ENCODE measurements at regions not wholly inside any gene's neighbourhood (a gene's known extent, or its start where the extent isn't known, plus 50 kb on each side); places are given as distances from the start of the nearest gene placed in this dataset.

DNA sequence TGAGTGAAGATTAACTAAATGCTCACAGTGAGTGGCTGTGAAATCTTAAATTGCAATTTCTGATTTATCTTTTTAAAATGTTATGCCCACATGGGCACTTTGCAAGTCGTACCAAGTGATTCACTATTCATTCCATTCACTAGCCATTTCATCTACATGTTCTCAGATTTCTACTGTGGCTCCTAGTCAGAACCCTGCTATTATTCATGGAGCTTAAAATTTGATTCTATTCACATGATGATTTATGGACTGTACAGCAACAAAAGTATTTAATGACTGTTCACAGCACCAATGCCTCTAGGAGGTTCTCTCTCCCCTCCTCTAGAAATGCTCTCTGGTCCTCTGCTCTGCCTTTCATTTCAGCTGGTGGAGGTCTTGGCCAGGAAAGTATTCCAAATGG lies 133.5 kb upstream of the MAP3K7 start:
- DNase-seq (ENCODE audit: low read depth in 2 of 3, low spot score in 1 of 3): no peak

DNA sequence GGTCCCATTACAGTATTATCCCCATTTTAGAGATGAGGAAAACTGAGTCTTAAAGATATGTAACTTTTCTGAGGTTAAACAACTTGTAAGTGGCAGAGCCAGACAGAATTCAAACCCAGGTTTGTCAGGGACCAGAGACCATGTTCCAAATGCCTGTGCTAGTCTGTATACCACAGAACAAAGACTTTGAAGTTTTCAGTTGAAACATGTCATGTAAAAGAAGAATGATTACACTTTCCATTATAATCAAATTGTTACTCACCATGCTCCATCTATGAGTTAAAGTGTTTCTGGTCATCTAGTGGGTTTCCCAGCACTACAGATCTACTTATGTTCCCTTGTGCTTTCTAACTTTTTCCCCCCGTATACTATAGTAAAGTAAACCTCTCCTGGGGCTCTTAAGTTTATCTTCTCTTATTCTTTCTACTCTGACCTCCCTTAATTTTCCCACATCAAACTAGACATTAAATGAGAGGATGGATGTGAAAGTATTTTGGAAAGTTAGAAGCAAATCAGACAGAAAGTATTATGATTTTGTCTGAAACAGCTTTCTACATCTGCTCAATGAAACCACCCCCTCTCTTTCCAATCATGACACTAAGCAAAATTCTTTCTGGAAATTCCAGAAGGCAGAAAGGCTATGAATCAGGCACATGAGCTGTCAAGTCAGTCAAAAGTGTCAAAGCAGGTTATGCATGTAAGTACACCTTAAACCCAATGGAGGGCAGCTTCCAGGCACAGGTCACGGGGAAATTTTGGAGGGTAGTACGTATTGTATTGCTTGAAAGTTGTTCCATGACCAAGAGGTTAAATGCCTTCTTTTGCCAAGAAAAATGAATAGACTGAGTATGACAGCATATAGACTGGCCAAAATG lies 132.7 kb upstream of the MAP3K7 start:
- DNase-seq (ENCODE audit: low read depth in 2 of 3, low spot score in 1 of 3): no peak

DNA sequence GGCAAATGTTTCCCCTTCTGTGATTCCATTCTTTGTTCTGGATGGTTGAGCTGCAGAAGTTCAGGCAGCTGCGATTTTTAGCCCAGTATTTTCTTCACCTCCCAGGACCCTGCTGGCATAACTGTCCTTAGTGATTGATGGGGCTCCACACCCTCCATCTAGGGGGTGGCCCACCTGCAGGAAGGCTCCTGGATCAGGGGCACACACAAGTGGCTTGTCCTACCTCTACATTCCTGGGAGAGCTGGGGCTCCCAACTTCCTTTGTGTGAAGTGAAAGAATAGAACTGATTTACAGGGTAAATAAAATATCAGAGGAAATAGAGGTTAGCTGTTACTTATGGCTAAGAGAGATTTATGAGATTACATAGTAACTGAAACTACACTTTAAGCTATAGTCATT lies 129.5 kb upstream of the MAP3K7 start:
- no peak for DNase-seq (ENCODE audit: low read depth in 2 of 3, low spot score in 1 of 3)

DNA sequence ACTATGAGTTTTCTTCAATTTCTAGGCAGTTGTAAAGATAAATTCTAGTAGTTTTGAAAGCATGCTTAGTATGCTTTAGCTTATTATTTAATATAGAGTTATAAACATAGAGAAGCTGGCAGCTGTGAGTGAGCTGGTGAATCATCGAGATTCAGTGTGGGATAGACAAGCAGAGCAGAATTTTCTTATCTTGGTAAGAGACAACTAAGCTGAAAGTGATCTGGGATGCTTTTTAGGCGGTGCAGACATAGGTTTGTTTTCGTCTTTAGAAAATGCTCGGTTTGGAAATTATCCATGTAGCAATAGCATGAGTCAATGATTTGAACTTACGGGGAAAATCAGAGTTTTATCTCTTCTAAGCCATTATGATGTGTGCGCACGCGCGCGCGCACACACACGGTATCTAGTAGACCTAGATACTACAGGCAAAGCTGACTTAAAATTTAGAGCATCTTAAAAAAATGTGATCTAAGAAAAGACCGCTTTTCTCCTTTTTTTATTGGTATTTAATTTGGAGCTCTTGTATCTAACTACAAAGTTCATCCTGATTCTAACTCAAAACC lies 128.3 kb upstream of the MAP3K7 start:
- no peak for DNase-seq (ENCODE audit: low read depth in 2 of 3, low spot score in 1 of 3)

DNA sequence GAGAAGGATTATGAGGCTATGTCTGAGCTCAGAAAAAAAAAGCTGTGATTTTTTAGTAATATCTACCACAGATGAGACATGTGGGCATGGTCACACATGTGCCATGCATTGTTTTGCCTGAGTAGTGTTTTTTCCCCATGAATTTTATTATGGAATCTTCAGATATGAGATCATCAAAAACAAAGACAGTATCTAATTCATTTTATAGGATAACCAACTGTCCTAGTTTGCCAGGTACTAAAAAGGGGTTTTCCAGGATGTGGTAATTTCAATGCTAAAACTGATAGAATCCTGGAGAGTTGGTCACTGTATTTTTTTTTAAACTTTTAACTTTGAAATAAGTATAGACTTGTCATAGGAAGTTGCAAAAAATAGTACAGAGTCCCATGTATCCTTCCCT lies 127.4 kb upstream of the MAP3K7 start:
- no peak for DNase-seq (ENCODE audit: low read depth in 2 of 3, low spot score in 1 of 3)

DNA sequence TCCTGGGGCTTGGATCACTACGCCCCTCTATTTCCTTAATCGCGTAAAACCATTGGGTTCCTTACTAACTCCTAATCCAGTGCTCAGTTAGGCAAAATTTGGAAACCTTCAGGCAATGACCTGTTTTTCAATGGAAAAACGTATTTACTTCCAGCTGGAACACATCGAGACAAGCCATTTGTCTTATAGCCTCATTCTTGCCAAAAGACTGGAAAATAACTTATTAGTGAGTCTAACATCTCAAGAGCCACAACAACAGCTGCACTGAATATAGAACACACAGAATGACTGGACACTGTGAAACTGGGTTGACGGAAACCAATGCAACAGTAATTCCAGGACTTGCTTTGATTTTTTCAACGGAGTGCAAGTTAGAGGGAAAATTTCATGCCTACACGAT lies 125.2 kb upstream of the MAP3K7 start:
- DNase-seq (ENCODE audit: low read depth in 2 of 3, low spot score in 1 of 3): no peak

DNA sequence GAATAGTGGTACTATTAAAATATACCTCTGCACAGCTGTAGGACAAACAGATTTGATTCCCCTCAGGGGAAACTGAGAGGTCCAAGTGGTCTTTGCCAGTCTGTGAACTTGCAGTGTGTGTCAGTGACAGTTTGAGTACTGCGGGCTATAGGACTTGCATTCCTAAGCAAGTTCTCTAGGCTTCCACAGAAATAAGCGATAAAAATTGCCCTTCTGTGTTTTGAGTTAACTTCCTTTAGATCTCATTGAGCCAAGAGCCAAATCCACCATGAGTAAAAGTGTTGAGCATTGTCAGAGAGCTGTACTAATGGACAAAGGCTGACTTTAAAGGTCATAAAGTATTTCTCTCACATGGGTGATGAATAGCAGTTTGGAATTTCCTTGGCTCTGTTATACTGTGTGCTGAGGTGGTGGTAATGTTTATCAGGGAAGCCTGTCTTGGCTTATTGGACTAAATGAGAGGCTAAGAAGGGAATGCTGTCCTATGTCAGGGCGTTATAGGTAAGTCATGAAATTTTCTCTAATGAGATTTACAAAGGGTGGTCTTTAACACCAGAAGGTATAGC lies 122.6 kb upstream of the MAP3K7 start:
- no peak for DNase-seq (ENCODE audit: low read depth in 2 of 3, low spot score in 1 of 3)

DNA sequence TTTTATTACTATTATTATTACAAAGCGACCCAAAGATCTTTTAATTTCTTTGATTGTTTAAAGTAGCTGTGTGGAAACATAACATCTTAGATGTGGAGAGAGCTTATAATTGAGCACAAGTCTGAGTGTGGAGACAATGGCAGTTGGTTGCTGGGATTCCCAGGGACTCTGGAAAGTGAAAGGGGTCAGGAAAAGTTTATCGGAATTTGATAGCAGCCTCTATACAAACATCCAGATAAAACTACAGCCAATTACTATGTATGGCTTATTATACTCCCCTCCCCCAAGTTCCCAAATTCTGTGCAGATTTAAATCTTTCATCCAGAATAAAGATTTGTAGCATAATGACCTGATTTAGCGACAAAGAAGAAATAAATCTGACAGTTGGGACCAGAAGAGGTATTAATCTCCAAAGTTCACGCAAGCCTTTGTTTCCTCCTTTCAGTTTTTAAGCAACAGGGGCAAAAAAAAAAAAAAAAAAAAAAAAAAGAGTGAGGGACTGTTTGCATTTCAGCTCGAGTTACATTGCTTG lies 121.4 kb upstream of the MAP3K7 start:
- no peak for DNase-seq (ENCODE audit: low read depth in 2 of 3, low spot score in 1 of 3)

DNA sequence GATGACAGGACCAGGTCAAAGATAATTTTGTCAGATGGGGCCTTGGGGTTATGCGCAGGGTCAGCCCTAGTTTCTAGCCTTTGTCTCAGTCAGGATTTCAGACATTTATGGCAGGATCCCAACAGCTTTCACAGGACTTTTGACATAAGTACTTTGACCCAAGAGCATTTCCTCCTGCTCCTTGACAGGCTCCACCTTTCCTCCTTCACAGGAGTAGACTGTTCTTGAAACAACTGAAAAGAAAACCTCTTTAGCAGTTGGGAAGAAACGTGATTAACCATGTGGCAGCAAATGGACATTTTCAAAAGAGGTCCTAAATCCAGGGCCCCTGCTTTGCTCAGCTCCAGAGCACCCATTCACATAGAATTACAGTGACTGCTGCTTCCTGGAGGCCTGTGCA lies 120.4 kb upstream of the MAP3K7 start:
- DNase-seq (ENCODE audit: low read depth in 2 of 3, low spot score in 1 of 3): no peak

DNA sequence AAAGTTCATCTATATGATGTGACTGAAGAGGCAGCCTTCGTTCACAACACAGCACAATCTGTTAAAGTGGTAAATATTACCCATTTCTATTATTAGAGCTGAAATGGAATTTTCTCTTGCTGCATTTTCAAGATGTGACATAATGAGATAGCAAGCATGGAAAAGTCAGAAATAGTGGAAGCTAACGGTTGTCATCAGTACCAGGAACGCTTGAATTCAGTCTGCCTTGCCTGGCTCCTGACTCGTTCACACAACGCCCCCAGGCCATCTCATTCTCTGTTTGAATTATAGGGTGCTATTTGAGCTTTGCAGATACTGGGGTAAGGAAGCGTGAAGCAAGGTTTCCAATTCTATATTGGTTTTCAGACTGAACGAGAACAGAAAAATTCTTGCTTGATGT lies 116.5 kb upstream of the MAP3K7 start:
- no peak for DNase-seq (ENCODE audit: low read depth in 2 of 3, low spot score in 1 of 3)

DNA sequence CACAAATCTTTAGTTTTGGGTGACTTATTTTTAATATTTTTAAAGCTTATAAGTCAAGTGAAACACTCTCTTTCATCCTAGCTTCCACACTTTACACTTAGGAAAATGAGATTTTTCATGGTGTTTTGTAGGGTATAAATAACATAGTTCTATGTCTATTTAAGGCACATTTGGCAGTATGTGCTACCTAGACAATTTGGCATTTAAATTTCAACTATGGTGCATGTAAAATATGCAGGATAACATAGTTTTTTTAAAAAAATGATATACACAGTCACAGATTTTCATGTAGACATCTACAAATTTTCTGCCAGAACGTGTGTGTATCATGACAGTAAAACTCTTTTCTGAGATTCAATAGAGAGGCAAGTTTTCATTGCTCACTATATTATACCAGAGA lies 115.1 kb upstream of the MAP3K7 start:
- DNase-seq (ENCODE audit: low read depth in 2 of 3, low spot score in 1 of 3): no peak

DNA sequence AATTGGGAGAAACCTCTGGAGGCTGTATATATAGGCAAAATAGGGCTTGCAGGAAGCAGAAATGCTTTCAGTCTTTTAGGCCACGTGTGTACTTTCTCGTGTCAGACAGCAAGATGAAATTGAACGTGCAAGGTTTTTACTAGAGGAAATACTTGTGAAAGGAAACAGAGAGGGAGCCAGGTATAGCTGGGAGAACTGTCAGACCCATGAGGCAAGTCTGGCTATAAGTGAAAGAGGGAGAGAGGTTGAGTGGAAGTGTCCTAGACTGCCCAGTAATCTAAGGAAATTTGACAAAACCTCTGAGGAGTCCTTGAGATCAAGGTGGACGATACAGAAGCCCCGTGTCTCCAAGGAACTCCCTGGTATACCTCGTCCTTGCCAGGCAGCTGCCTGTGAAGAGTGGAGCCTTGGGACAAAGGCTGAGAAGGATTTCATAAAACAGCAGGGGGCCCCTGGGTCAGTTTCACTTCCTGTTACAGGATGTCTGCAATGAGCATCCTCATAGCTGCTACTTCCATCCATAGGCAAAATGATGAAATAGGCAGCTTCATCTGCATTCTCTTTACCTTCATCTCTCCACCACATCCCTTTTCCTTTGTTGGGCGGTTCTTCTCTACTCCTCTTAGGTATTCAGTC lies 114.4 kb upstream of the MAP3K7 start:
- DNase-seq (ENCODE audit: low read depth in 2 of 3, low spot score in 1 of 3): no peak

DNA sequence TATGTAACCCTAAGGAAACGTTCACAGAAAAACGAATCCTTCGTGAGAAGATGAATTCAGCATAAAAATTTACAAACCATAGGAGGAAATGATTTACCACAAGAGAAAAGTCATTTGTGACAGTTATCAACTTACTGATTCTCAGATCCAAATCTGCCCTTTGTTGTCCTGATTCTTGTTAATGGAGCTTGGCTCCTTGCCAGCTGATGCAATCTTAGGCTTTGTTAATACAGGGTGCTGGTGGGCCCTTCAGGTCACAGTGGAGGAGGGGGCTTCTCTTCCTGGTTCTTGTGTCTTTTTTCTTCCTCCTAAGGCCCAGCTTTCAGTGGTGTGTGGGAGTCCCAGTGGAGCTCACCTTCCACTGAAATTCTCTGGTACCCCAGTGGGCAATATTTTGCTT lies 108.4 kb upstream of the MAP3K7 start:
- DNase-seq (ENCODE audit: low read depth in 2 of 3, low spot score in 1 of 3): no peak

DNA sequence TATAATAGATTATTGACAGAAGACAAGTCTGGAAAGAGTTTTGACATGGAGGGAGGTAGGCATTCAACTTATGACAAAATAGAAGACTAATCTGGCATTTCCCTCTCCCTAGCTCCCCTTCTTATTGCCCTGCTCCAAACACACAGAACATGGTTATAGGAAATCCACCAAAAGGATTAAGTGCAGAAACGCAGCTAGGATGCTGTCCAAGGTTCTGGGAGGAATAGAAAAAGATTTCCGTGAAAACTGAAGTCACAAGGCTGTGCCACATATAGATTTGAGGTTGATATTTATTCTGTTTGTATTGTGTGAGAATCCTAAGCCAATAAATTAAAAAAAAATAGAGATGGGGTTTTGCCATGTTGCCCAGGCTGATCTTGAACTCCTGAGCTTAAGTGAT lies 107.9 kb upstream of the MAP3K7 start:
- DNase-seq (ENCODE audit: low read depth in 2 of 3, low spot score in 1 of 3): no peak

DNA sequence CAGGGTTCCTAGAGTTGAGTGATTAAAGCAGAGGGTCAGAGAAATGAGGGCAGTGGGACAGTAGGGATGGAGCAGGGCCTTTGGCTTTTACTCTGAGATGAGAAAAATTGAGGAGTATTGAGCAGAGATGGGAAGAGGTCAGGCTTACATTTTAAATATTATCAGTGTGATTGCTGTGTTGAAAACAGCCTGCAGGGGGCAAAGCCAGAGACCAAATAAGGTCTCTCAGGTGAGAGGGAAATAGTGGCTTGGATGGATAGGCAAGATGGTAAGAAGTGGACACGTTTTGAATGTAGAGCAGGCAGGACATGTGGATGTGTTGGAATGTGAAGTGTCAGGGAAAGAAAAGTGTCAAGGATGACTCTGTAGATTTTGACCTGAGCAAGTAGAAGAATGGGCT lies 105.0 kb upstream of the MAP3K7 start:
- DNase-seq (ENCODE audit: low read depth in 2 of 3, low spot score in 1 of 3): no peak

DNA sequence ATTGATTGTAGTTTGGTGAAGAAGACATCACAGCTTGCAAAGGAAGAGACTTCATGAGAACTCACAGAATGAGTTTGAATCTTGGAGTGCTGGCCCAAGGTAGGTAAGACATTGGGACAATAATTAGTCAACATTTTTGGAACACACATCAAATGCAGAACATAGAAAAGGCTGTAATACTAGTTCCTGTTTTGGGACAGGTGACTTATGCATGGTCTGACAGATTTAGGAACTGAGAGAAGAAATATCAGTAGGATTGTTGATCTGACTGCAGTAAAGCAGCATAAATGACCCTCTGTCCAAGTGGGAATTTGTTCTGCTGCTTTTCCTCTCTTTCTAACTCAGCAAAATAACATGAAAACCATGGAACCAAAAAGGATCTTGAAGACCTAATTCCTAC lies 102.3 kb upstream of the MAP3K7 start:
- no peak for DNase-seq (ENCODE audit: low read depth in 2 of 3, low spot score in 1 of 3)

DNA sequence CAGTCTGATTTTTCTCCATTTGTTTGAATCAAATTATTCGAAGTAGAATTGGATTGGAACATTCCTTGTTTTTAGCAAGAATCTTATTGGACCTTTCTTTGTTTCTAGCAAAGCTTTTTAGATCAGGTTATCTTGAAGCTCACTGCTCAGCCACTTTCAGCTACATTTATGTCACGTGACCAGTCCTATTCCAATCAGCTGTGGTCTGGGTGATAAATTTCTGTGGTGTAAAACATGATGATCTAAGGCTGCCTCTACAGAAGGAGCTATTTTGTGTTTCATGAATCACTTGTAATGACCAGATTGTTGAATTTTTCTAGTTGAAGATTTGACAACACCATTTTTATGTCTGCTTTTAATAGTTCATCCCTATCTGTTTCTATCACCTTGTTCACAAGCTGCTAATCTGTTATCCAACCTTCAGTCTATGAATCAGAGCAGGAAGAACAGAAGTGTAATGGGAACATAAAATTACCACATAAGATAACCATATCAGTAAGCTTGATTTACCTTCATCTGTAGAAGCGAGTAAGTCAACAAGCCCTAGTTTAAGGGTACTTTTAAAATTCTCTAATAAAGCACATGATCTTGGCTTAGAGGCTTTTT lies 101.0 kb upstream of the MAP3K7 start:
- DNase-seq (ENCODE audit: low read depth in 2 of 3, low spot score in 1 of 3): no peak

DNA sequence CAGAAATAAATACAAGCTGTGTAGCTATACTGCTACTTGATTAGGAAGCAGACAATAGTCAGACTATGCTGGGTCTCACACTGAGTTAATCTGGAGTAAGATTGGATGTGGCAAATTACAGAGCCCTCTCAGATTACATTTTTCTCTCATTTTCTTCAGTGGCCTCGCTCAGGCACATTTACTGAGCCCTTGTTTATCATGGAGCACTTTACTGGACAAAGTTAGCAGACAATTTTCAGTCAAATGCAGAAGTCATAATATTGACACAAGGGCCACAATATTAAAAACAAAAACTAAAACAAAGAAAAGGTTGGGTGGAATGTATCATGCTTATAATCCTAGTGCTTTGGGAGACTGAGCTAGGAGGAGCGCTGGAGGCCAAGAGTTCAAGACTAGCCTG lies 95.0 kb upstream of the MAP3K7 start:
- DNase-seq (ENCODE audit: low read depth in 2 of 3, low spot score in 1 of 3): no peak

DNA sequence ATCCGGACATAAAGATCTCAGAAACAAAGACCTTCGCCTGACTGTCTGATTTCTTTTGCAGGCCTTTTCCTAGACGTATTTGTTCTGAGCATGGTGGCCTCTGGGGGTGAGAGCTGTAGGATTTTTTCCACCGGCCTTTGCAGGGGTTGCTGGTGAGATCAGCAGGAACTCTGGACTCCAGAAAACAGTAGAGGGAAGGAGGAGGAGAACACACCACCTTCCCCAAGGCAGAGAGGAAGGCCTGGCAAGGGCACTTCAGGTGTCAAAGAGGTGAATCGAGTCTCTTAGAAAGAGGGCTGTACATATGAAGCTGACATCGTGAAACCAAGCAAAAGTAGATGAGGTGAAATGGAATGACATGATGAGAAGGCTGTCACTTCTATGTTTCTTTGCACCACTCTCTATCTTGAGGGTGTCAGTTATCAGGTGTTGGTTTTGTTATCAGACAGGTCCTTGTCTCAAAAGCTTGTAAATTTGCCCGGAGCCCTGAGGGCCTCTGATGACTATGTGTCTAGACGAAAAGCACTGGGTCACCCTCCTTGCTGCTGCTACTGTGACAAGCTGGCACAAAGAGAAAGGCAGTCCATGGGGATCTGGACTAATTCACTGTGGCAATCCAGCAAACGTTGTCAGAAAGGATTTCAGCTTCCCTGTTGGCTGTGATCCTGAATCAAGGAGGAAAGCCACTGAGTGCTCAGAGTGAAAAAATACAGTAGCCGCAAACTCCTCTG lies 91.3 kb upstream of the MAP3K7 start:
- no peak for DNase-seq (ENCODE audit: low read depth in 2 of 3, low spot score in 1 of 3)

DNA sequence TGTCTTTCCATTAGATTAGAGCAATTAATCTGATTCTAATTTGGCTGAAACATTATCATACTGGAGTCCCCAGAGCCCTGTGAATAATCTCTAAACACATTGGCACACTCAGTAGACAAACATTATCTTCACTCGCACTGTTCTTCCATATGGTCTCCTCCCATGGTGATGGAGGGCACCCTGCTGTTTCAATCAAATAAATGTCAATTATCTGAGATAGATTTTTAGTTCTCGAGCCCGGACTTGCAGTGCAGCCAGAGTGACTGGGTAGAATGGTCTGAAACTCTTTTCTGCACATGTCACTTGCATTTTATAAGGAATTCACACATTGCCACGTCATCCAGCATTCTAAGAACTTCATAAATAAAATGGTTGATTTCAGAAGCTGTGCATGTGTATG lies 90.6 kb upstream of the MAP3K7 start:
- DNase-seq (ENCODE audit: low read depth in 2 of 3, low spot score in 1 of 3): no peak

Measured in stimulated activated CD4-positive, alpha-beta T cell treated with anti-CD3 and anti-CD28 coated beads, Interleukin-12 subunit alpha, Interleukin-12 subunit beta, amount 100 ng/mL, for 48 hours (primary cell).